ENCODE measurements at regions not wholly inside any gene's neighbourhood (a gene's known extent, or its start where the extent isn't known, plus 50 kb on each side); places are given as distances from the start of the nearest gene placed in this dataset.

- ATAC-seq (ENCODE audit: low read depth) (no peak), DNase-seq (no peak)
- Mint-ChIP-seq H3K4me3 (no peak overlapping the region), H3K36me3 (no peaks in the 10 kb centered on the region), H3K27ac (no peak overlapping the region), H3K9me3 (peaks cover 8% of the 10 kb centered on the region), H3K4me1 (no peaks in the 10 kb centered on the region), H3K27me3 (peaks cover 7% of the 10 kb centered on the region)
- POLR2A ChIA-PET = no interaction called here
Observed at GRCh38 chr6:133724726-133725125, 164.2 kb upstream of the TCF21 start.

- H3K27me3 Mint-ChIP-seq = peaks cover 2% of the 10 kb centered on the region
- no peaks in the 10 kb centered on the region for H3K4me1 Mint-ChIP-seq
- DNase-seq (no peak), ATAC-seq (ENCODE audit: low read depth) (no peak)
- H3K9me3 Mint-ChIP-seq = peaks cover 8% of the 10 kb centered on the region
- no peak overlapping the region for H3K27ac Mint-ChIP-seq
- no peaks in the 10 kb centered on the region for H3K36me3 Mint-ChIP-seq
- no peak overlapping the region for H3K4me3 Mint-ChIP-seq
- POLR2A ChIA-PET = no interaction called here
Observed at GRCh38 chr6:133726188-133726587, 162.7 kb upstream of the TCF21 start.

- no peaks in the 10 kb centered on the region for H3K36me3 Mint-ChIP-seq
- peaks cover 5% of the 10 kb centered on the region for H3K9me3 Mint-ChIP-seq
- no peak overlapping the region for H3K4me3 Mint-ChIP-seq
- POLR2A ChIA-PET = no interaction called here
- H3K27me3 Mint-ChIP-seq = no peaks in the 10 kb centered on the region
- H3K27ac Mint-ChIP-seq = no peak overlapping the region
- ATAC-seq (ENCODE audit: low read depth) = no peak
- DNase-seq = no peak
- H3K4me1 Mint-ChIP-seq = no peaks in the 10 kb centered on the region
Observed at GRCh38 chr6:133730881-133731280, 158.0 kb upstream of the TCF21 start.

GRCh38 chr6:133740218-133740617, 148.7 kb upstream of the TCF21 start:
- Mint-ChIP-seq H3K9me3 (no peaks in the 10 kb centered on the region), H3K27me3 (no peaks in the 10 kb centered on the region), H3K36me3 (no peaks in the 10 kb centered on the region), H3K27ac (no peak overlapping the region), H3K4me1 (no peaks in the 10 kb centered on the region), H3K4me3 (no peak overlapping the region)
- DNase-seq (no peak), ATAC-seq (ENCODE audit: low read depth) (no peak)
- POLR2A ChIA-PET = no interaction called here

GRCh38 chr6:133740816-133741215, 148.1 kb upstream of the TCF21 start:
- Mint-ChIP-seq H3K9me3 (no peaks in the 10 kb centered on the region), H3K4me3 (no peak overlapping the region), H3K4me1 (no peaks in the 10 kb centered on the region), H3K27ac (no peak overlapping the region), H3K27me3 (no peaks in the 10 kb centered on the region), H3K36me3 (no peaks in the 10 kb centered on the region)
- no peak for DNase-seq
- no peak for ATAC-seq (ENCODE audit: low read depth)
- POLR2A ChIA-PET = no interaction called here

- no peaks in the 10 kb centered on the region for H3K4me1 Mint-ChIP-seq
- no peak overlapping the region for H3K27ac Mint-ChIP-seq
- ATAC-seq (ENCODE audit: low read depth) (no peak), DNase-seq (no peak)
- no peaks in the 10 kb centered on the region for H3K27me3 Mint-ChIP-seq
- no peaks in the 10 kb centered on the region for H3K9me3 Mint-ChIP-seq
- POLR2A ChIA-PET = no interaction called here
- H3K36me3 Mint-ChIP-seq = no peaks in the 10 kb centered on the region
- H3K4me3 Mint-ChIP-seq = no peak overlapping the region
Observed at GRCh38 chr6:133741375-133741861, 147.5 kb upstream of the TCF21 start.

GRCh38 chr6:133743621-133744020, 145.3 kb upstream of the TCF21 start:
- Mint-ChIP-seq H3K4me3 (no peak overlapping the region), H3K36me3 (no peaks in the 10 kb centered on the region), H3K27me3 (no peaks in the 10 kb centered on the region), H3K4me1 (no peaks in the 10 kb centered on the region), H3K27ac (no peak overlapping the region), H3K9me3 (no peaks in the 10 kb centered on the region)
- POLR2A ChIA-PET = no interaction called here
- DNase-seq (no peak), ATAC-seq (ENCODE audit: low read depth) (no peak)

- no peak overlapping the region for H3K27ac Mint-ChIP-seq
- H3K4me3 Mint-ChIP-seq = no peak overlapping the region
- H3K4me1 Mint-ChIP-seq = no peaks in the 10 kb centered on the region
- ATAC-seq (ENCODE audit: low read depth) (no peak), DNase-seq (no peak)
- no peaks in the 10 kb centered on the region for H3K9me3 Mint-ChIP-seq
- H3K27me3 Mint-ChIP-seq = no peaks in the 10 kb centered on the region
- no peaks in the 10 kb centered on the region for H3K36me3 Mint-ChIP-seq
- POLR2A ChIA-PET = no interaction called here
Observed at GRCh38 chr6:133746417-133746770, 142.5 kb upstream of the TCF21 start.

- no peaks in the 10 kb centered on the region for H3K4me1 Mint-ChIP-seq
- H3K27me3 Mint-ChIP-seq = no peaks in the 10 kb centered on the region
- no peak for ATAC-seq (ENCODE audit: low read depth)
- no peak overlapping the region for H3K27ac Mint-ChIP-seq
- DNase-seq = no peak
- H3K36me3 Mint-ChIP-seq = no peaks in the 10 kb centered on the region
- POLR2A ChIA-PET = no interaction called here
- H3K4me3 Mint-ChIP-seq = no peak overlapping the region
- no peaks in the 10 kb centered on the region for H3K9me3 Mint-ChIP-seq
Observed at GRCh38 chr6:133748628-133749027, 140.3 kb upstream of the TCF21 start.

GRCh38 chr6:133749427-133749826, 139.5 kb upstream of the TCF21 start:
- H3K9me3 Mint-ChIP-seq = no peaks in the 10 kb centered on the region
- no peak overlapping the region for H3K27ac Mint-ChIP-seq
- H3K36me3 Mint-ChIP-seq = no peaks in the 10 kb centered on the region
- no peaks in the 10 kb centered on the region for H3K4me1 Mint-ChIP-seq
- POLR2A ChIA-PET = no interaction called here
- ATAC-seq (ENCODE audit: low read depth) (no peak), DNase-seq (no peak)
- no peak overlapping the region for H3K4me3 Mint-ChIP-seq
- H3K27me3 Mint-ChIP-seq = no peaks in the 10 kb centered on the region

- POLR2A ChIA-PET = no interaction called here
- Mint-ChIP-seq H3K27me3 (peaks cover 6% of the 10 kb centered on the region), H3K4me3 (no peak overlapping the region), H3K36me3 (no peaks in the 10 kb centered on the region), H3K4me1 (no peaks in the 10 kb centered on the region), H3K9me3 (no peaks in the 10 kb centered on the region), H3K27ac (no peak overlapping the region)
- DNase-seq = no peak
- ATAC-seq (ENCODE audit: low read depth) = no peak
Observed at GRCh38 chr6:133752129-133752528, 136.8 kb upstream of the TCF21 start.

GRCh38 chr6:133753756-133754155, 135.2 kb upstream of the TCF21 start:
- H3K9me3 Mint-ChIP-seq = no peaks in the 10 kb centered on the region
- no peaks in the 10 kb centered on the region for H3K4me1 Mint-ChIP-seq
- DNase-seq = no peak
- ATAC-seq (ENCODE audit: low read depth) = no peak
- POLR2A ChIA-PET = no interaction called here
- H3K27me3 Mint-ChIP-seq = peaks cover 6% of the 10 kb centered on the region
- no peak overlapping the region for H3K27ac Mint-ChIP-seq
- no peak overlapping the region for H3K4me3 Mint-ChIP-seq
- H3K36me3 Mint-ChIP-seq = no peaks in the 10 kb centered on the region

GRCh38 chr6:133754298-133754697, 134.6 kb upstream of the TCF21 start:
- Mint-ChIP-seq H3K27ac (no peak overlapping the region), H3K4me1 (no peaks in the 10 kb centered on the region), H3K9me3 (no peaks in the 10 kb centered on the region), H3K27me3 (peaks cover 6% of the 10 kb centered on the region), H3K36me3 (no peaks in the 10 kb centered on the region), H3K4me3 (no peak overlapping the region)
- POLR2A ChIA-PET = no interaction called here
- ATAC-seq (ENCODE audit: low read depth) (no peak), DNase-seq (no peak)

GRCh38 chr6:133756078-133756695, 132.7 kb upstream of the TCF21 start:
- ATAC-seq (ENCODE audit: low read depth) (no peak), DNase-seq (no peak)
- no peaks in the 10 kb centered on the region for H3K4me1 Mint-ChIP-seq
- H3K27me3 Mint-ChIP-seq = peaks cover 8% of the 10 kb centered on the region
- POLR2A ChIA-PET = no interaction called here
- no peaks in the 10 kb centered on the region for H3K9me3 Mint-ChIP-seq
- H3K4me3 Mint-ChIP-seq = no peak overlapping the region
- no peak overlapping the region for H3K27ac Mint-ChIP-seq
- no peaks in the 10 kb centered on the region for H3K36me3 Mint-ChIP-seq

GRCh38 chr6:133757335-133757734, 131.6 kb upstream of the TCF21 start:
- H3K4me1 Mint-ChIP-seq = no peaks in the 10 kb centered on the region
- no peaks in the 10 kb centered on the region for H3K9me3 Mint-ChIP-seq
- DNase-seq = no peak
- H3K27ac Mint-ChIP-seq = no peak overlapping the region
- H3K27me3 Mint-ChIP-seq = peaks cover 8% of the 10 kb centered on the region
- no peak for ATAC-seq (ENCODE audit: low read depth)
- POLR2A ChIA-PET = no interaction called here
- H3K4me3 Mint-ChIP-seq = no peak overlapping the region
- H3K36me3 Mint-ChIP-seq = no peaks in the 10 kb centered on the region
